KMS-11 (cell line): ENCODE measurements at regions not wholly inside any gene's neighbourhood (a gene's known extent, or its start where the extent isn't known, plus 50 kb on each side); places are given as distances from the start of the nearest gene placed in this dataset.

Experiments used
- H2AFZ ChIP-seq: fragments of 200-600 bp; sonication (generic); 2 replicates; pipeline ENCODE4 v1.6.1; 2016; ENCODE audit warnings: antibody characterized with exemption, mixed run types, low read depth
- H3K27ac ChIP-seq: fragments of 200-600 bp; sonication (generic); 2 replicates; pipeline ENCODE4 v1.6.1; 2016; ENCODE audit warnings: mild to moderate bottlenecking, mixed run types
- H3K27me3 ChIP-seq: fragments of 200-600 bp; sonication (generic); 2 replicates; pipeline ENCODE4 v1.6.1; 2017; ENCODE audit warnings: mild to moderate bottlenecking, low read depth, mixed run types, moderate library complexity; ENCODE audit not compliant: insufficient read depth
- H3K36me3 ChIP-seq: fragments of 200-600 bp; sonication (generic); 2 replicates; pipeline ENCODE4 v1.6.1; 2017; ENCODE audit warnings: mild to moderate bottlenecking, mixed run types; ENCODE audit not compliant: insufficient read depth
- H3K4me1 ChIP-seq: fragments of 200-600 bp; sonication (generic); 2 replicates; pipeline ENCODE4 v1.6.1; 2016; ENCODE audit warnings: mild to moderate bottlenecking, low read depth, mixed run types; ENCODE audit not compliant: poor library complexity, severe bottlenecking
- H3K4me2 ChIP-seq: fragments of 200-600 bp; sonication (generic); 2 replicates; pipeline ENCODE4 v1.7.0; 2016; ENCODE audit warnings: mild to moderate bottlenecking, mixed run types
- H3K4me3 ChIP-seq: fragments of 200-600 bp; sonication (generic); IDR thresholded peaks from 2 replicates; pipeline ENCODE4 v1.6.1; 2017; ENCODE audit warnings: low read depth, low read length, mixed read lengths; ENCODE audit not compliant: insufficient read depth
- H3K79me2 ChIP-seq: fragments of 200-600 bp; sonication (generic); 2 replicates; pipeline ENCODE4 v1.6.1; 2016; ENCODE audit warnings: low read depth, mixed run types; ENCODE audit not compliant: insufficient read depth
- H3K9ac ChIP-seq: fragments of 200-600 bp; sonication (generic); 2 replicates; pipeline ENCODE4 v1.6.1; 2016; ENCODE audit warnings: mild to moderate bottlenecking, mixed run types
- H4K20me1 ChIP-seq: fragments of 200-600 bp; sonication (generic); 2 replicates; pipeline ENCODE4 v1.6.1; 2016; ENCODE audit warnings: mild to moderate bottlenecking, mixed run types; ENCODE audit not compliant: insufficient read depth
- TF ChIP-seq, protein P1 (sequence below): fragments of 200-600 bp; sonication (generic); conservative IDR thresholded peaks from 2 replicates; pipeline ENCODE4 v1.6.1; 2017; ENCODE audit warnings: low read depth, mild to moderate bottlenecking, antibody characterized with exemption, low read length, moderate library complexity, mixed read lengths

- Histone ChIP-seq H3K79me2 (no peaks in the 10 kb centered on the region), H3K4me1 (no peaks in the 10 kb centered on the region), H3K27me3 (no peaks in the 10 kb centered on the region), H3K27ac (no peak overlapping the region), H3K4me2 (no peak overlapping the region), H4K20me1 (no peaks in the 10 kb centered on the region), H3K4me3 (no peak overlapping the region), H3K9ac (no peak overlapping the region), H3K36me3 (no peaks in the 10 kb centered on the region), H2AFZ (no peak overlapping the region)
- TF ChIP-seq, protein P1, sequence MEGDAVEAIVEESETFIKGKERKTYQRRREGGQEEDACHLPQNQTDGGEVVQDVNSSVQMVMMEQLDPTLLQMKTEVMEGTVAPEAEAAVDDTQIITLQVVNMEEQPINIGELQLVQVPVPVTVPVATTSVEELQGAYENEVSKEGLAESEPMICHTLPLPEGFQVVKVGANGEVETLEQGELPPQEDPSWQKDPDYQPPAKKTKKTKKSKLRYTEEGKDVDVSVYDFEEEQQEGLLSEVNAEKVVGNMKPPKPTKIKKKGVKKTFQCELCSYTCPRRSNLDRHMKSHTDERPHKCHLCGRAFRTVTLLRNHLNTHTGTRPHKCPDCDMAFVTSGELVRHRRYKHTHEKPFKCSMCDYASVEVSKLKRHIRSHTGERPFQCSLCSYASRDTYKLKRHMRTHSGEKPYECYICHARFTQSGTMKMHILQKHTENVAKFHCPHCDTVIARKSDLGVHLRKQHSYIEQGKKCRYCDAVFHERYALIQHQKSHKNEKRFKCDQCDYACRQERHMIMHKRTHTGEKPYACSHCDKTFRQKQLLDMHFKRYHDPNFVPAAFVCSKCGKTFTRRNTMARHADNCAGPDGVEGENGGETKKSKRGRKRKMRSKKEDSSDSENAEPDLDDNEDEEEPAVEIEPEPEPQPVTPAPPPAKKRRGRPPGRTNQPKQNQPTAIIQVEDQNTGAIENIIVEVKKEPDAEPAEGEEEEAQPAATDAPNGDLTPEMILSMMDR = no peak
Observed at GRCh38 chr20:6888736-6889395, 121.4 kb downstream of the BMP2 start.

DNA sequence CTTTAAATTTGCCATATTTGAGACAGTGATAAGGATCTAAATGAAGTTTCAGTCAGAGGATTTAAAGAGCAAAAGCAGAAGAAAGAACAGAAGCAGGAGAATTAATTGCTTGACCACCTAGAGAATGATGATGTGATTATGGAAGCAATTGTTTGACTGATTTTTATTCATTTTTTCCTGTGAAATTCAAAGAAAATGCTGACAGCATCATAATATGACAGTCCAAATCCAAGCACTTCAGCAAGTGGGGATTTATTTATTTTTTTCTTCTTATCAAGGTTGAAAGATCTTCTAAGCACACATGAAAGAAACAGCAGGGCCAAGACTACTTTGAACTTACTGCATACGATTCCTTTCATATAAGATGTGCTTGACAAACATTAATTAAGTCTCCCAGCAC, 125.2 kb downstream of the BMP2 start:
- H3K36me3 ChIP-seq = no peaks in the 10 kb centered on the region
- no peaks in the 10 kb centered on the region for H3K27me3 ChIP-seq
- no peaks in the 10 kb centered on the region for H3K4me1 ChIP-seq
- no peaks in the 10 kb centered on the region for H3K79me2 ChIP-seq
- no peak overlapping the region for H3K27ac ChIP-seq
- H2AFZ ChIP-seq = no peak overlapping the region
- no peaks in the 10 kb centered on the region for H4K20me1 ChIP-seq
- H3K4me2 ChIP-seq = no peak overlapping the region
- no peak overlapping the region for H3K4me3 ChIP-seq
- TF ChIP-seq, protein P1 = no peak
- no peak overlapping the region for H3K9ac ChIP-seq

GRCh38 chr20:6898928-6899327, 131.4 kb downstream of the BMP2 start:
- no peaks in the 10 kb centered on the region for H3K79me2 ChIP-seq
- no peaks in the 10 kb centered on the region for H3K36me3 ChIP-seq
- no peak overlapping the region for H3K4me3 ChIP-seq
- TF ChIP-seq, protein P1 = no peak
- no peak overlapping the region for H2AFZ ChIP-seq
- H3K4me2 ChIP-seq = no peak overlapping the region
- no peaks in the 10 kb centered on the region for H4K20me1 ChIP-seq
- no peaks in the 10 kb centered on the region for H3K4me1 ChIP-seq
- no peaks in the 10 kb centered on the region for H3K27me3 ChIP-seq
- no peak overlapping the region for H3K27ac ChIP-seq
- no peak overlapping the region for H3K9ac ChIP-seq

DNA sequence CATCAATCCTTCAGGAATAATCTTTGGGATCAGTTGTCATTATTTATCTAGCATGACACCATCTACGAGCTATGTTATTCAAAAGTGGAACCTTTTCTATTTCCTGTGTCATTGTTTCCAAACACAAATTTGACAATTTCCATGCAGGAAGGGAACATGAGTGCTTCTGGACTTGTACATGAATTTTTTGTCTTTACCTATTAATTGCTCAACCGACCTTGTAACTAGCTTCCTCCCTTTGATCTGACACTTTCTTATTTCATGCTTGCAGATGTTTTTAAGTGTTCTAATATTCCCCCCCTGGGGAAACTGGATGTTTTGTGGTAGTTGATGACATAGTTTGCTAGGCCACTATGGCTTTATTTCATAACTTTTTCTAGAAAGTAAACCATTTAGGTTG, 139.4 kb downstream of the BMP2 start:
- no peak overlapping the region for H3K27ac ChIP-seq
- H3K36me3 ChIP-seq = no peaks in the 10 kb centered on the region
- no peaks in the 10 kb centered on the region for H3K4me1 ChIP-seq
- H3K4me2 ChIP-seq = no peak overlapping the region
- no peak overlapping the region for H2AFZ ChIP-seq
- H4K20me1 ChIP-seq = no peaks in the 10 kb centered on the region
- H3K27me3 ChIP-seq = no peaks in the 10 kb centered on the region
- no peaks in the 10 kb centered on the region for H3K79me2 ChIP-seq
- TF ChIP-seq, protein P1 = no peak
- no peak overlapping the region for H3K4me3 ChIP-seq
- no peak overlapping the region for H3K9ac ChIP-seq
